Skeletal muscle tissue (tissue), 3 donors: ENCODE measurements at regions not wholly inside any gene's neighbourhood (a gene's known extent, or its start where the extent isn't known, plus 50 kb on each side); places are given as distances from the start of the nearest gene placed in this dataset.

ENCODE experiments used
- H3K27ac ChIP-seq: one replicate; pipeline ENCODE4 v1.7.0; 2013; ENCODE audit warnings: mild to moderate bottlenecking, low read depth, low read length, inconsistent platforms
- H3K27me3 ChIP-seq, 3 donors: one replicate each; pipeline ENCODE4 v1.7.0; 2013; ENCODE audit warnings: low read length in 3 of 3; ENCODE audit not compliant: control insufficient read depth in 3 of 3, insufficient read depth in 3 of 3
- H3K36me3 ChIP-seq, 3 donors: one replicate each; pipeline ENCODE4 v1.7.0; 2013; ENCODE audit warnings: low read length in 3 of 3; ENCODE audit not compliant: control insufficient read depth in 3 of 3, insufficient read depth in 3 of 3
- H3K4me1 ChIP-seq, 3 donors: one replicate each; pipeline ENCODE4 v1.7.0; 2013; ENCODE audit warnings: low read length in 3 of 3, mild to moderate bottlenecking in 3 of 3; ENCODE audit not compliant: control insufficient read depth in 3 of 3, insufficient read depth in 3 of 3
- H3K4me3 ChIP-seq, 3 donors: one replicate each; pipeline ENCODE4 v1.7.0; 2013; ENCODE audit warnings: low read length in 3 of 3
- H3K9ac ChIP-seq, 3 donors: one replicate each; pipeline ENCODE4 v1.7.0; 2013; ENCODE audit warnings: low read length in 3 of 3, mild to moderate bottlenecking in 3 of 3, moderate library complexity in 2 of 3, low read depth in 1 of 3
- H3K9me3 ChIP-seq, 3 donors: one replicate each; pipeline ENCODE4 v1.7.0; 2013; ENCODE audit warnings: low read length in 3 of 3; ENCODE audit not compliant: control insufficient read depth in 3 of 3
- donor health status: Osteomylitis.

DNA sequence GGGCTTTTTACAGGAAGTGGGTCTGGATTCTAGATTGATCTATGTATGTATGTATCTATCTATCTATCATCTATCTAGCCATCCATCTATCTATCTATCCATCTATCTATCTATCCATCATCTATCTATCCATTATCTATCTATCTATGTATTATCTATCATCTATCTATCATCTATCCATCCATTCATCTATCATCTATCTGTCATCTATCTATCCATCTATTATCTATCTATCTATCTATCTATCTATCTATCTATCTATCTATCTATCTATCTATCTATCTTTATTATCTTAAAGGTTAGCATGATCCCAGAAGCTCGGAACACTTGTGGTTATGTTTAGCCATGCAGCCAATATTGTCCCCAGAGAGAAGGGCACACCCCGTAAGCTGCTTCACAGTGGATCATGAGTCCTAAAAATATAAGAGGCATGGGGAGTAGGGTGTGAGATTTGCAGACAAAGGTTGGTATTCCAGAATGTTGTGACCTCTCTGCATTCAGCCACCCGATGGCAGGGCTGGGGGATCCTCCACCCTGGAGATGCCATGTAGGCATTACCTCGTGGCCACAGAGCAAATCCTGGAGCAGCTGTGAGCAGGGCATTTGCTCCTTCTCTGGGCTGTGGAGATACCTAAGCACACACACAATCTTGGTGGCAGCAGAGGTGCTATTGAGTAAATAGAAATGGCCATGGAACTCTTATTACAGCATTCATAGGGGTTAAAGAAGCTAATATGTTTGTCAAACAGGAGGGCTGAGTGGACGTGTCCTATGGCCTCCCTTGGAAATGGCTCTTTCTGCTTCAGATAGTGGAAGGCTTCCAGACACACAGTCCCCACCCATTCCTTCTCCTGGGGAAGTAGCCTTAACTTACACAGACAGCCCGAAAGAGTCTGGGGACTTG is 310.0 kb upstream of the TSHZ3 start:
- Histone ChIP-seq H3K27ac (no peak overlapping the region), H3K4me3 (no peak overlapping the region), H3K4me1 (no peaks in the 10 kb centered on the region), H3K9me3 (no peaks in the 10 kb centered on the region), H3K27me3 (peaks cover 0 to 4% (median 0%) of the 10 kb centered on the region in 3 donors), H3K9ac (no peak overlapping the region), H3K36me3 (no peaks in the 10 kb centered on the region)

DNA sequence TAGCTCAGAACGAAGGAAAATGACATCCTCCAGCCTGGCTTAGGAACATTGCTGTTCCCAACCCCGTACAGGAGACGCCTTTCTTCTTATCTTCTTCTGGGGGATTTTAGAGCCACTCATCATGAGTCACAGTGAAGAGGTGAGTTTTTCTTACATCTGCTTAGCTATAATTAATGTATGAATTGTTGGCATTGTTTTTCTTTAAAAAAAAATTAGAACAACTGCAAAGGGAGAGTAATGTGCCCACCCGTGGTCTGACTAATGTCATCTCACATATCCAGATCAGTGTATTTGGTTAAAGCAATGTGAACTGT is 310.6 kb upstream of the TSHZ3 start:
- Histone ChIP-seq H3K27ac (no peak overlapping the region), H3K27me3 (peaks cover 0 to 4% (median 0%) of the 10 kb centered on the region in 3 donors), H3K4me1 (no peaks in the 10 kb centered on the region), H3K9me3 (no peaks in the 10 kb centered on the region), H3K9ac (no peak overlapping the region), H3K36me3 (no peaks in the 10 kb centered on the region), H3K4me3 (no peak overlapping the region)

DNA sequence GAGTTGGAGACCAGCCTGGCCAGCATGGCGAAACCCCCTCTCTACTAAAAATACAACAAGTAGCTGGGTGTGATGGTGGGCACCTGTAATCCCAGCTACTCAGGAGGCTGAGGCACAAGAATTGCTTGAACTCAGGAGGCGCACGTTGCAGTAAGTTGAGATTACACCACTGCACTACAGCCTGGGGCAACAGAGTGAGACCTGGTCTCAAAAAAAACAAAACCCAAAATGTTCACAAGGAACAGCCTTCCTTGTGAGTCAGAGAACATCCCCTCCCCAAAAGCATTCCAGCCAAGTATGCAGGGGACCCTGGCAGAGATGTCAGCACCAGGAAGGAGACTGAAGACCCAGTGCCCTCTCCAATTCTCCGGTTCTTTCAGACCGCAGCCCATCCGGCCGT is 314.9 kb upstream of the TSHZ3 start:
- H3K27me3 ChIP-seq = peaks cover 0 to 4% (median 0%) of the 10 kb centered on the region in 3 donors
- H3K36me3 ChIP-seq = no peaks in the 10 kb centered on the region
- no peaks in the 10 kb centered on the region for H3K9me3 ChIP-seq

DNA sequence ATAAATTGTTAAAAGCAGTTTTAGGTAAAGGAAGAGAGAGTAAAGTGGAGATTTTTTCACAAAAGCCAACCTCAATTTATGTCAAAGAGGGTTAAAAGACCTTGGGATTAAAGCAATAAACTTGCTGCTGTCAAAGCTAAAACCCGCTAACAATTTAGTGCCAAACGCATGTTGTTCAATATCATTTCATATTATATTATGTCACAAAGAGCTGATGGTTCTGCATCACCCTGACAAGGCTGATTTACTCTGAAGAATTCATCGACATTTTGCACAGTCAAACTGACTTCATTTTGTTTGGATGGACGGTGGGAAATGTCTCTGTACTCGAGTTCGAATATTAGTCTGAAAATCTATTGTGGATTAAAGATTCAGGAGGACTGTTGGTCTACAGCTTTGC is 315.8 kb upstream of the TSHZ3 start:
- no peak overlapping the region for H3K4me3 ChIP-seq
- no peaks in the 10 kb centered on the region for H3K27me3 ChIP-seq
- no peaks in the 10 kb centered on the region for H3K9me3 ChIP-seq
- no peak overlapping the region for H3K27ac ChIP-seq
- H3K9ac ChIP-seq = no peak overlapping the region
- H3K36me3 ChIP-seq = no peaks in the 10 kb centered on the region
- no peaks in the 10 kb centered on the region for H3K4me1 ChIP-seq

More for the DNA sequence above, 314.9 kb upstream of the TSHZ3 start:
- Histone ChIP-seq H3K27ac (no peak overlapping the region), H3K9ac (no peak overlapping the region), H3K4me3 (no peak overlapping the region), H3K4me1 (no peaks in the 10 kb centered on the region)

DNA sequence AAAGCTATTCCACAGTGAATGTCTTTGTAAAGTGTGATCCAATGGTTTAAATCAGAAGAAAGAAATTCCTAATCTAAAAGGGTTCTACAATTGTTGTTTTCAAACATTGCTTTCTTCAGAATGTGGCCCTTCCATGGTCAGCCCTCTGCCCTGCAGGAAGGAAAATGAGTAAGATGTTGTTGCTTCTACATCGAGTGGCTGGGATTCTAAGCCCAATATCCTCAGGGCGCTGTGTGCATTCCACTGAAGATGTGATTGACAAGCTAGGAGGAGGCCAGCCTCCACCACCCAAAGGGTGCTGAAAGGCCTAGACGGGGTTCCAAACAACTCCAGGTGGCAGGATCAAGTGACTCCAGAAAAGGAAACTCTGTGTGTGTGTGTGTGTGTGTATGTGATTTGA is 316.9 kb upstream of the TSHZ3 start:
- Histone ChIP-seq H3K9me3 (no peaks in the 10 kb centered on the region), H3K27me3 (peaks cover 0 to 3% (median 0%) of the 10 kb centered on the region in 3 donors), H3K9ac (no peak overlapping the region), H3K36me3 (no peaks in the 10 kb centered on the region), H3K4me3 (no peak overlapping the region), H3K27ac (no peak overlapping the region), H3K4me1 (no peaks in the 10 kb centered on the region)

DNA sequence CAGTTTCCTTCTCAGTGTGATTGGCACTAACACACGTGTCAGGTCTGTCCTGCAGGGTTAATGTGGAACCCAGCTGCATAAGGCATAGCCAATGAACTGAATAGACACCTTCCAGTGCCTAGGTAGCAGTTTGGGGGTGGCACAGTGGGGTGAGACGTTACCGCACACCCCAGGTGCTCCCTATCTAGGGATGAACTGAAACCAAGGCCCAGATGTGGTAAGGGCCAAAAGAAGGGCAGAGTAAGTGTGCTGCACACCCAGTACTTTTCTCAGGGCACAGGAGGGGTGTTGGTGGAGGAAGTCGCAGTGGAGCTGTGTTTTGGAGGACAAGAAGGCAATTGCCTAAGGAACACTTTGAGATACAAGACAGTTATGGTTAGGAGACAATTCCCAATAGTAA is 317.9 kb upstream of the TSHZ3 start:
- Histone ChIP-seq H3K36me3 (no peaks in the 10 kb centered on the region), H3K4me1 (no peaks in the 10 kb centered on the region), H3K9ac (no peak overlapping the region), H3K27me3 (peaks cover 0 to 5% (median 0%) of the 10 kb centered on the region in 3 donors), H3K9me3 (no peaks in the 10 kb centered on the region), H3K27ac (no peak overlapping the region), H3K4me3 (no peak overlapping the region)

DNA sequence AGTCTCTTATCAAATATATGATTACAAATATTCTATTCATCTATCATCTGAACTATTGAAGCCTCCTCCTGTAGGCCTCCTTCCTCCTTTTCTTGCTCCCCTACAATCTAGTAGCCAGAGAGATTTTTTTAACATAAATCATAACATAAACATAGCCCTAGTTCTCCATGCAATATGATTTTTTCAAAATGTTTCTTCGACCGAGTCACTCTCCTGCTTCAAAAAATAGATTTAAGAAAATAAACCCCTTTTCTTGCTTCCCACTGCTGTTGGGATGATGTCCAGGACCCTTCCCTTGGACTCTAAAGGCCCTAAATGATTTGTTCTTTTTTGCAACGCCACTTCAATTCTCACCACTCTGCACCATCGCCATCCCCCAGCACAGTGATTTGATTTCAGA is 319.7 kb upstream of the TSHZ3 start:
- H3K27me3 ChIP-seq = peaks cover 0 to 5% (median 0%) of the 10 kb centered on the region in 3 donors
- no peak overlapping the region for H3K9ac ChIP-seq
- no peaks in the 10 kb centered on the region for H3K36me3 ChIP-seq
- no peaks in the 10 kb centered on the region for H3K4me1 ChIP-seq
- H3K27ac ChIP-seq = no peak overlapping the region
- no peaks in the 10 kb centered on the region for H3K9me3 ChIP-seq
- H3K4me3 ChIP-seq = no peak overlapping the region

DNA sequence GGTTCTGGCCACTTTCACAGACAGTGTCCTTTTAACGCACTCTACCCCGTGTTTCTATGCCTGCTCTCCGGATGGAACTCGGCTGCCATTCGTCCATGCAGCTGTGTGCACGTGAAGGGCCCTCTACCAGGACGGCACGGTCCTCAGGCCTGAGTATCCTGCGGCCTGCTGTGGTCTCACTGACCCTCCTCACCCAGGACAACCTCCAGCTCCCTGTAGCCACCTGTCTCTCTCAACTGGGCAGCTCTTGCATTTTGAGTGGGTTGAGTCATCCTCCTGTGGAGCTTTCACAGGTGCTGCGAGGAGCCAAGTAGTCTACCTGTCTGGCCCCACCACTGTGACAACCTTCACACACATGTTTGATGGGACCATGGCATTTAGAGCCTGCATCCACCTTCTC is 321.7 kb upstream of the TSHZ3 start:
- Histone ChIP-seq H3K4me1 (no peaks in the 10 kb centered on the region), H3K9me3 (no peaks in the 10 kb centered on the region), H3K4me3 (no peak overlapping the region), H3K27ac (no peak overlapping the region), H3K27me3 (peaks cover 0 to 5% (median 0%) of the 10 kb centered on the region in 3 donors), H3K9ac (no peak overlapping the region), H3K36me3 (no peaks in the 10 kb centered on the region)

DNA sequence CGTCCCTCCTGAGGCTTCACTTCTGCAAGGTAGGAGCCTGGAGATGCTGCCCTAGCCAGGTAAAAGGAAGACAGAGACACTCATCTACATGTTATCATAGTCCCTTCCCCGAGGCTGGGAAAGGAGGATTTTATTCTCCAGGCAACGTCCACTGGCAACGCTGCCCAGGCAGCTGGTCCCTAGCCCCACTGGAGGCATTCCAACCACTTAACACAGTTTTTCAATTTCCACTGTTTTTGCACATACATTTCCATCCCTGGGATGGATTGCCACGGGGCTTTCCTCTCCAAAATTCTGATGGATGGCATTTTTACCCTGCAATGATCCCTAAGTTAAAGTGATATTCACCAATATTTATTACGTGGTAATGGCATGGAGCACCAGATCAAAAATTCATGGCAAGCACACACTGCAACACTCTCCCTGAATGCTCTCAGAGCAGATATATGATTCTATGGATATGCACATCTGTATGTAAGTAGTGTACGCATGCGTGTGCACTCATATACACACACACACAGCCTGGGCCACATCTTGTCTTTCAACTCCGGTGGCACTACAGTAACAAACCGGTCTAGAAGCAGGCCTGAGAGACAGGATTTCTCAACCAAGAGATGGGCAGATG is 322.3 kb upstream of the TSHZ3 start:
- no peak overlapping the region for H3K4me3 ChIP-seq
- H3K9ac ChIP-seq = no peak overlapping the region
- H3K4me1 ChIP-seq = no peaks in the 10 kb centered on the region
- H3K9me3 ChIP-seq = no peaks in the 10 kb centered on the region
- no peak overlapping the region for H3K27ac ChIP-seq
- peaks cover 0 to 5% (median 0%) of the 10 kb centered on the region in 3 donors for H3K27me3 ChIP-seq
- no peaks in the 10 kb centered on the region for H3K36me3 ChIP-seq

DNA sequence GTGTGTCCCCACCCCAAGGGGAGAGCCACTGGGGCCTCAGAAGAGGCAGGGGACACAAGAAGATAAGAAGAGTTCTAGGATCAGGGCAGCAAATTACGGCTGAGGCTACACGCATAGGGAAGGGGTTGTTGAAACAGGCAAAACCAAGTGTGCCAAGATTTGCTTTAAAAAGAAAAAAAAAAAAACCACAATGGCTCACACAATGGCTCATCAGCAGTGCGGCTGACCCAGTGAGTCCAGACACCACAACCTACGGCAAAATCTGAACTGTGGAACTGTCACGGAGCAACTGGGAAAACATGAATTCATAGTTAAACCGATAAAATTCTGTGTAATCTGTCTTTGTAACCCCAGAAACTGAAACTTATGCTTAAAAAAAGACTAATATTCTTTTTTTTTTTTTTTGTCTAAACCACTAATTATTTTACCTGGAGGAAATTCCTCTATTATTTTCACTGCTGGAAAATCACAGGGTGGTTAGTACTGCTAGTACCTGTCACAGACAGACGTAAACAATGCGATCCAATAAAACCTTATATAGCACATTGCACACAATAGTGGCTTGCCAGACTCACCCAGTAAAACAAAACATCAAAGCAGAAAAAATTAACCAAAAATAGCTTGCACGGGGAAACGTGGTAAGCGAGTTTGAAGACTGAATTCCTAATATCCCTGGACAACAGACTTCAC is 325.4 kb upstream of the TSHZ3 start:
- H3K4me1 ChIP-seq = no peaks in the 10 kb centered on the region
- no peaks in the 10 kb centered on the region for H3K9me3 ChIP-seq
- H3K27me3 ChIP-seq = peaks cover 0 to 11% (median 0%) of the 10 kb centered on the region in 3 donors
- no peak overlapping the region for H3K9ac ChIP-seq
- no peak overlapping the region for H3K27ac ChIP-seq
- H3K4me3 ChIP-seq = no peak overlapping the region
- no peaks in the 10 kb centered on the region for H3K36me3 ChIP-seq
